Activated effector memory CD4-positive, alpha-beta T cell treated with anti-CD3 and anti-CD28 coated beads, Interleukin-2, amount 50 U/mL, for 16 hours (primary cell): ENCODE measurements at regions not wholly inside any gene's neighbourhood (a gene's known extent, or its start where the extent isn't known, plus 50 kb on each side); places are given as distances from the start of the nearest gene placed in this dataset.
"Not testable (repeated sequence)": the region's sequence is repeated elsewhere in the genome, so short reads cannot be mapped to it uniquely, and the experiment has no call there.

ENCODE experiments used
- DNase-seq: peaks from one replicate; pipeline ENCODE4 v3.0.0-alpha.2; 2020

GRCh38 chr15:22134941-22135566 is 54.7 kb downstream of the OR4M2 start:
- DNase-seq: not testable (repeated sequence)

- not testable (repeated sequence) for DNase-seq
Measured at GRCh38 chr15:22137572-22137971, 57.2 kb downstream of the OR4M2 start.

GRCh38 chr15:22141106-22141505 is 60.8 kb downstream of the OR4M2 start:
- DNase-seq: not testable (repeated sequence)

GRCh38 chr15:22148109-22148508 is 67.8 kb downstream of the OR4M2 start:
- DNase-seq: not testable (repeated sequence)

GRCh38 chr15:22158243-22158642 is 77.9 kb downstream of the OR4M2 start:
- DNase-seq: not testable (repeated sequence)

GRCh38 chr15:22160283-22160682 is 80.0 kb downstream of the OR4M2 start:
- not testable (repeated sequence) for DNase-seq

- DNase-seq: not testable (repeated sequence)
Measured at GRCh38 chr15:22160741-22161140, 80.4 kb downstream of the OR4M2 start.

GRCh38 chr15:22161398-22161797 is 81.1 kb downstream of the OR4M2 start:
- not testable (repeated sequence) for DNase-seq

GRCh38 chr15:22163715-22164114 is 83.4 kb downstream of the OR4M2 start:
- not testable (repeated sequence) for DNase-seq

GRCh38 chr15:22167521-22167920 is 87.2 kb downstream of the OR4M2 start:
- not testable (repeated sequence) for DNase-seq

GRCh38 chr15:22173029-22173998 is 93.0 kb downstream of the OR4M2 start:
- DNase-seq: not testable (repeated sequence)

GRCh38 chr15:22174088-22174487 is 93.8 kb downstream of the OR4M2 start:
- not testable (repeated sequence) for DNase-seq

- DNase-seq: not testable (repeated sequence)
Measured at GRCh38 chr15:22177965-22178364, 97.6 kb downstream of the OR4M2 start.

GRCh38 chr15:22178438-22178837 is 98.1 kb downstream of the OR4M2 start:
- DNase-seq: not testable (repeated sequence)

GRCh38 chr15:22179043-22179442 is 98.7 kb downstream of the OR4M2 start:
- not testable (repeated sequence) for DNase-seq

- not testable (repeated sequence) for DNase-seq
Measured at GRCh38 chr15:22180611-22181010, 100.3 kb downstream of the OR4M2 start.

GRCh38 chr15:22184678-22185077 is 104.4 kb downstream of the OR4M2 start:
- not testable (repeated sequence) for DNase-seq

GRCh38 chr15:22186846-22187532 is 106.7 kb downstream of the OR4M2 start:
- not testable (repeated sequence) for DNase-seq

GRCh38 chr15:22191818-22192217 is 111.5 kb downstream of the OR4M2 start:
- not testable (repeated sequence) for DNase-seq

- DNase-seq: not testable (repeated sequence)
Measured at GRCh38 chr15:22194739-22195617, 114.7 kb downstream of the OR4M2 start.

- not testable (repeated sequence) for DNase-seq
Measured at GRCh38 chr15:22196423-22196822, 116.1 kb downstream of the OR4M2 start.

- DNase-seq: not testable (repeated sequence)
Measured at GRCh38 chr15:22200417-22200816, 120.1 kb downstream of the OR4M2 start.
